GM23338 (cell line): ENCODE measurements at regions not wholly inside any gene's neighbourhood (a gene's known extent, or its start where the extent isn't known, plus 50 kb on each side); places are given as distances from the start of the nearest gene placed in this dataset.

Experiments
- ATAC-seq: fragments of 200-7000 bp; cut with Tn5 transposase; 3 replicates; pipeline ENCODE4 v1.9.1; 2020
- DNase-seq: peaks from one replicate; pipeline ENCODE4 v3.0.0-alpha.2; 2015; ENCODE audit warnings: low spot score
- H2AFZ ChIP-seq: fragments of 200-600 bp; sonication (generic); 2 replicates; pipeline ENCODE4 v1.8.0; 2016; ENCODE audit warnings: antibody characterized with exemption, mild to moderate bottlenecking, moderate library complexity
- H3F3A ChIP-seq: fragments of 200-600 bp; sonication (generic); replicated peaks from 2 replicates; pipeline ENCODE4 v1.8.0; 2017; ENCODE audit warnings: antibody characterized with exemption, mixed run types, low read depth
- H3K27ac ChIP-seq: fragments of 200-600 bp; sonication (generic); 2 replicates; pipeline ENCODE4 v1.6.1; 2016; ENCODE audit warnings: low read depth
- H3K27me3 ChIP-seq: fragments of 200-600 bp; sonication (generic); 2 replicates; pipeline ENCODE4 v1.8.0; 2016; ENCODE audit warnings: mild to moderate bottlenecking, mixed run types, moderate library complexity; ENCODE audit not compliant: insufficient read depth
- H3K36me3 ChIP-seq: fragments of 200-600 bp; sonication (generic); 2 replicates; pipeline ENCODE4 v1.8.0; 2016; ENCODE audit warnings: mild to moderate bottlenecking; ENCODE audit not compliant: insufficient read depth
- H3K4me1 ChIP-seq: fragments of 200-600 bp; sonication (generic); 2 replicates; pipeline ENCODE4 v1.8.0; 2016; ENCODE audit warnings: mild to moderate bottlenecking, moderate library complexity; ENCODE audit not compliant: insufficient read depth
- H3K4me2 ChIP-seq: fragments of 200-600 bp; sonication (generic); 2 replicates; pipeline ENCODE4 v1.7.1; 2017; ENCODE audit warnings: mixed run types
- H3K4me3 ChIP-seq: fragments of 200-600 bp; sonication (generic); 2 replicates; pipeline ENCODE4 v1.6.1; 2016; ENCODE audit warnings: mixed run types
- H3K79me2 ChIP-seq: fragments of 200-600 bp; sonication (generic); replicated peaks from 2 replicates; pipeline ENCODE4 v1.8.0; 2017; ENCODE audit warnings: mild to moderate bottlenecking; ENCODE audit not compliant: insufficient read depth
- H3K9me2 ChIP-seq: fragments of 200-600 bp; sonication (generic); 2 replicates; pipeline ENCODE4 v1.8.0; 2017; ENCODE audit not compliant: insufficient read depth
- H4K20me1 ChIP-seq: fragments of 200-600 bp; sonication (generic); replicated peaks from 2 replicates; pipeline ENCODE4 v1.8.0; 2017; ENCODE audit warnings: mild to moderate bottlenecking; ENCODE audit not compliant: insufficient read depth
- H3K27ac Mint-ChIP-seq: 2 replicates; pipeline ENCODE4 v1.8.0; 2020; ENCODE audit warnings: inconsistent platforms, mild to moderate bottlenecking, moderate library complexity, mixed read lengths
- H3K27me3 Mint-ChIP-seq: 3 replicates; pipeline ENCODE4 v1.8.0; 2022; ENCODE audit warnings: low read depth, mild to moderate bottlenecking, moderate library complexity, mixed read lengths, inconsistent platforms; ENCODE audit not compliant: insufficient read depth, poor library complexity
- H3K36me3 Mint-ChIP-seq: 3 replicates; pipeline ENCODE4 v1.8.0; 2021; ENCODE audit warnings: low read depth, mild to moderate bottlenecking, inconsistent platforms, moderate library complexity, mixed read lengths
- H3K4me1 Mint-ChIP-seq: 3 replicates; pipeline ENCODE4 v1.8.0; 2020; ENCODE audit warnings: mild to moderate bottlenecking, inconsistent platforms, mixed read lengths
- H3K4me3 Mint-ChIP-seq: 3 replicates; pipeline ENCODE4 v1.8.0; 2021; ENCODE audit warnings: moderate library complexity, mild to moderate bottlenecking, inconsistent platforms, mixed read lengths
- H3K9me3 Mint-ChIP-seq: 3 replicates; pipeline ENCODE4 v1.8.0; 2020; ENCODE audit warnings: moderate library complexity, mild to moderate bottlenecking, inconsistent platforms, mixed read lengths
- CREB1 ChIP-seq: fragments of 250-450 bp; sonication (Bioruptor Pico); IDR thresholded peaks from 2 replicates; pipeline ENCODE4 v1.5.0; 2020; ENCODE audit warnings: low read depth, mild to moderate bottlenecking, moderate library complexity
- CTCF ChIP-seq, 2 experiments: fragments of 200-600 bp in 1 of 2; sonication (generic) in 1 of 2; conservative IDR thresholded peaks; 2 replicates each; pipeline versions ENCODE4 v1.5.1 to v1.6.1; 2016 to 2017; ENCODE audit warnings: antibody characterized with exemption in 2 of 2, low read depth in 2 of 2, mild to moderate bottlenecking in 2 of 2, moderate library complexity in 1 of 2
- EZH2 ChIP-seq: fragments of 200-600 bp; sonication (generic); IDR thresholded peaks from one replicate; pipeline ENCODE4 v1.8.0; 2017; ENCODE audit warnings: antibody characterized with exemption, mild to moderate bottlenecking, low read depth; ENCODE audit not compliant: unreplicated experiment
- EZH2phosphoT487 ChIP-seq: fragments of 200-600 bp; sonication (generic); IDR thresholded peaks from one replicate; pipeline ENCODE4 v1.8.1; 2018; ENCODE audit warnings: antibody characterized with exemption; ENCODE audit not compliant: unreplicated experiment
- STAT1 ChIP-seq: IDR thresholded peaks from one replicate; pipeline ENCODE4 v1.6.1; 2016; ENCODE audit warnings: antibody characterized with exemption; ENCODE audit not compliant: unreplicated experiment
- ZNF114 ChIP-seq: fragments of 250-450 bp; sonication (Bioruptor Pico); IDR thresholded peaks from 2 replicates; pipeline ENCODE4 v1.5.0; 2020; ENCODE audit warnings: mild to moderate bottlenecking, moderate library complexity
- ZNF331 ChIP-seq: fragments of 250-450 bp; sonication (Bioruptor Pico); IDR thresholded peaks from 2 replicates; pipeline ENCODE4 v1.5.0; 2020; ENCODE audit warnings: low read depth, mild to moderate bottlenecking, moderate library complexity
- TF ChIP-seq, protein P1 (sequence below): IDR thresholded peaks from one replicate; pipeline ENCODE4 v1.6.1; 2018; ENCODE audit warnings: antibody characterized with exemption; ENCODE audit not compliant: unreplicated experiment

DNA sequence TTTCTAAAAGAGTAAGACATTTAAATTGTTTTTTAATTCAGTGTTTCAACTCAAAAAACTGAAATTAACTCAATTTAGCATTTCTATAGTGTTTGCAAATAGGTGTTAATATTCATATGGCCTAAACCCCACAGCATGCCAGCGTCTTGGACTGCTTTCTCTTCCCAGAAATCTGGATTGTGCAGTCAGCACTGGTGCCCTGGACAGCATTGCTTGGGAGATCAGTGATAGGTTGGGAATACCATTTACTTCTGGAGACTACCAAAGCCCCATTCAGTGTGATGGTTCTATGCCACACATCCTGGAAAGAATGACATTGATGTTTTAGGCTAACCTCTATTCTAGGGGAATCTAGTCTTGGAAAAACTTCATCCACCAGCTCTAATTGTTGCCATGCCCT lies 455.0 kb upstream of the KLHL29 start:
- H3K4me3 Mint-ChIP-seq, result no peak overlapping the region
- Histone ChIP-seq H3K36me3 (no peaks in the 10 kb centered on the region), H3F3A (no peaks in the 10 kb centered on the region), H3K4me2 (no peak overlapping the region), H3K9me2 (peaks cover 12% of the 10 kb centered on the region), H3K27me3 (no peaks in the 10 kb centered on the region), H4K20me1 (no peaks in the 10 kb centered on the region), H3K4me3 (no peak overlapping the region), H3K79me2 (no peaks in the 10 kb centered on the region), H2AFZ (no peak overlapping the region), H3K27ac (no peak overlapping the region), H3K4me1 (no peaks in the 10 kb centered on the region)
- no peaks in the 10 kb centered on the region for H3K27me3 Mint-ChIP-seq
- H3K36me3 Mint-ChIP-seq, result no peaks in the 10 kb centered on the region
- DNase-seq, result no peak
- peaks cover 5% of the 10 kb centered on the region for H3K4me1 Mint-ChIP-seq
- TF ChIP-seq, protein P1, sequence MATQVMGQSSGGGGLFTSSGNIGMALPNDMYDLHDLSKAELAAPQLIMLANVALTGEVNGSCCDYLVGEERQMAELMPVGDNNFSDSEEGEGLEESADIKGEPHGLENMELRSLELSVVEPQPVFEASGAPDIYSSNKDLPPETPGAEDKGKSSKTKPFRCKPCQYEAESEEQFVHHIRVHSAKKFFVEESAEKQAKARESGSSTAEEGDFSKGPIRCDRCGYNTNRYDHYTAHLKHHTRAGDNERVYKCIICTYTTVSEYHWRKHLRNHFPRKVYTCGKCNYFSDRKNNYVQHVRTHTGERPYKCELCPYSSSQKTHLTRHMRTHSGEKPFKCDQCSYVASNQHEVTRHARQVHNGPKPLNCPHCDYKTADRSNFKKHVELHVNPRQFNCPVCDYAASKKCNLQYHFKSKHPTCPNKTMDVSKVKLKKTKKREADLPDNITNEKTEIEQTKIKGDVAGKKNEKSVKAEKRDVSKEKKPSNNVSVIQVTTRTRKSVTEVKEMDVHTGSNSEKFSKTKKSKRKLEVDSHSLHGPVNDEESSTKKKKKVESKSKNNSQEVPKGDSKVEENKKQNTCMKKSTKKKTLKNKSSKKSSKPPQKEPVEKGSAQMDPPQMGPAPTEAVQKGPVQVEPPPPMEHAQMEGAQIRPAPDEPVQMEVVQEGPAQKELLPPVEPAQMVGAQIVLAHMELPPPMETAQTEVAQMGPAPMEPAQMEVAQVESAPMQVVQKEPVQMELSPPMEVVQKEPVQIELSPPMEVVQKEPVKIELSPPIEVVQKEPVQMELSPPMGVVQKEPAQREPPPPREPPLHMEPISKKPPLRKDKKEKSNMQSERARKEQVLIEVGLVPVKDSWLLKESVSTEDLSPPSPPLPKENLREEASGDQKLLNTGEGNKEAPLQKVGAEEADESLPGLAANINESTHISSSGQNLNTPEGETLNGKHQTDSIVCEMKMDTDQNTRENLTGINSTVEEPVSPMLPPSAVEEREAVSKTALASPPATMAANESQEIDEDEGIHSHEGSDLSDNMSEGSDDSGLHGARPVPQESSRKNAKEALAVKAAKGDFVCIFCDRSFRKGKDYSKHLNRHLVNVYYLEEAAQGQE, result peak; percentile 55
- no peak for TF ChIP-seq STAT1
- ATAC-seq, result no peak
- H3K27ac Mint-ChIP-seq, result no peak overlapping the region
- no peaks in the 10 kb centered on the region; the same call in 2 of the 3 replicates for H3K9me3 Mint-ChIP-seq

- no peaks in the 10 kb centered on the region for H3K27me3 ChIP-seq
- peaks cover under 1% of the 10 kb centered on the region for H3K4me1 Mint-ChIP-seq
- H3K27me3 Mint-ChIP-seq, result no peaks in the 10 kb centered on the region
- no peaks in the 10 kb centered on the region for H3K36me3 ChIP-seq
- H3K4me2 ChIP-seq, result no peak overlapping the region
- no peaks in the 10 kb centered on the region for H4K20me1 ChIP-seq
- no peak overlapping the region for H3K4me3 ChIP-seq
- no peak overlapping the region for H3K4me3 Mint-ChIP-seq
- ATAC-seq, result no peak
- no peak overlapping the region for H3K27ac Mint-ChIP-seq
- no peaks in the 10 kb centered on the region for H3F3A ChIP-seq
- no peaks in the 10 kb centered on the region; the same call in 2 of the 3 replicates for H3K9me3 Mint-ChIP-seq
- H3K9me2 ChIP-seq, result peaks cover 12% of the 10 kb centered on the region
- H3K27ac ChIP-seq, result no peak overlapping the region
- no peaks in the 10 kb centered on the region for H3K36me3 Mint-ChIP-seq
- no peak for DNase-seq
- H3K4me1 ChIP-seq, result no peaks in the 10 kb centered on the region
- no peaks in the 10 kb centered on the region for H3K79me2 ChIP-seq
- no peak overlapping the region for H2AFZ ChIP-seq
- no peak for TF ChIP-seq ZNF114 (CRISPR knock-in tag)
- no peak for TF ChIP-seq STAT1
- no peak for TF ChIP-seq EZH2phosphoT487
- TF ChIP-seq, protein P1, result no peak
- TF ChIP-seq ZNF331 (CRISPR knock-in tag), result no peak
- no peak for TF ChIP-seq EZH2
- TF ChIP-seq CTCF (conservative IDR thresholded peaks at IDR 0.05; ENCODE audit: low read depth in 2 of 2), result no peak
- no peak for TF ChIP-seq CREB1
Measured at GRCh38 chr2:22930781-22931180, 454.2 kb upstream of the KLHL29 start.
